DND-41 (cell line): ENCODE measurements at regions not wholly inside any gene's neighbourhood (a gene's known extent, or its start where the extent isn't known, plus 50 kb on each side); places are given as distances from the start of the nearest gene placed in this dataset.

Experiments used
- ATAC-seq: fragments of 200-7000 bp; cut with Tn5 transposase; 3 replicates; pipeline ENCODE4 v1.9.1; 2021; ENCODE audit warnings: low read depth; ENCODE audit not compliant: insufficient read depth
- DNase-seq: peaks from one replicate; pipeline ENCODE4 v3.0.0-alpha.2; 2020
- H2AFZ ChIP-seq: 2 replicates; pipeline ENCODE4 v1.6.0; 2012; ENCODE audit warnings: low read depth, low read length
- H3K27ac ChIP-seq: 2 replicates; pipeline ENCODE4 v1.5.1; 2012; ENCODE audit warnings: low read length, inconsistent platforms
- H3K27me3 ChIP-seq: fragments of 200-600 bp; sonication (generic); 2 replicates; pipeline ENCODE4 v1.6.0; 2012; ENCODE audit warnings: low read length, mild to moderate bottlenecking, inconsistent platforms; ENCODE audit not compliant: insufficient read depth, poor library complexity
- H3K36me3 ChIP-seq: 2 replicates; pipeline ENCODE4 v1.5.1; 2012; ENCODE audit warnings: low read length, inconsistent platforms; ENCODE audit not compliant: insufficient read depth
- H3K4me1 ChIP-seq: 2 replicates; pipeline ENCODE4 v1.5.1; 2012; ENCODE audit warnings: mild to moderate bottlenecking, low read length; ENCODE audit not compliant: insufficient read depth
- H3K4me2 ChIP-seq: 2 replicates; pipeline ENCODE4 v1.6.0; 2012; ENCODE audit warnings: mild to moderate bottlenecking, moderate library complexity, low read length, inconsistent platforms; ENCODE audit not compliant: insufficient read depth
- H3K4me3 ChIP-seq, 2 experiments: fragments of 200-600 bp in 1 of 2; shearing (Covaris generic) in 1 of 2; 2 replicates each; pipeline ENCODE4 v1.5.1; 2012 to 2016; ENCODE audit warnings: inconsistent platforms in 2 of 2, low read length in 2 of 2, mild to moderate bottlenecking in 2 of 2, low read depth in 1 of 2, moderate library complexity in 1 of 2
- H3K79me2 ChIP-seq: 2 replicates; pipeline ENCODE4 v1.6.0; 2012; ENCODE audit warnings: low read length, inconsistent platforms; ENCODE audit not compliant: insufficient read depth
- H3K9ac ChIP-seq: 2 replicates; pipeline ENCODE4 v1.6.0; 2012; ENCODE audit warnings: low read depth, mild to moderate bottlenecking, inconsistent platforms, low read length, moderate library complexity
- H3K9me3 ChIP-seq: 2 replicates; pipeline ENCODE4 v1.5.1; 2012; ENCODE audit warnings: low read length, moderate library complexity, mild to moderate bottlenecking, inconsistent platforms; ENCODE audit not compliant: insufficient read depth, severe bottlenecking
- H4K20me1 ChIP-seq: 2 replicates; pipeline ENCODE4 v1.6.0; 2012; ENCODE audit warnings: low read length; ENCODE audit not compliant: insufficient read depth
- EZH2 ChIP-seq: IDR thresholded peaks from 3 replicates; pipeline ENCODE4 v1.6.1; 2012; ENCODE audit warnings: borderline replicate concordance, low read depth, mild to moderate bottlenecking, moderate library complexity, low read length, inconsistent platforms; ENCODE audit not compliant: severe bottlenecking
- TF ChIP-seq, protein P1 (sequence below): IDR thresholded peaks from 2 replicates; pipeline ENCODE4 v1.5.1; 2012; ENCODE audit warnings: borderline replicate concordance, low read length, moderate library complexity, mild to moderate bottlenecking; ENCODE audit not compliant: poor library complexity, severe bottlenecking; ENCODE audit errors: extremely low read depth

DNA sequence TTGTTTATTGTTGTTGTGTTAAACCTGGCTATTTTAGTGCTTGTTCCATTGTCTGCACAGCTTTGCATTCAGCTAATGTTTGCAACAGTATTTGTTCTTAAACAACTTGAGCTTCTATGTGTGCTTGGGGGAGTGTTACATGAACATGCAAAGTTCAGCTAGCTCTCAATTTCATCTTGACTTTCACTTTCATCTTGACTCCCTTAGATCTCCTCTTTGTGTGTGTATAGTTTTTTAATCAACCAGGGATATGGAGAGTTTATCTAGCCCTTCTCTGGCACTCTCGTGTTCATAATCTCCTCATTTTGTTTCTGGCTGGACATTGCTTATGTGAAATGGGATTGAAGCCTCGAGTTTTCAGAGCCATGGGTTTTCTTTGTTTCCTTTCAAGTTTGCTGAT lies 212.4 kb upstream of the ZBTB20 start:
- peak; percentile 73 for ATAC-seq
- H3K27ac ChIP-seq = no peak overlapping the region
- DNase-seq = no peak

DNA sequence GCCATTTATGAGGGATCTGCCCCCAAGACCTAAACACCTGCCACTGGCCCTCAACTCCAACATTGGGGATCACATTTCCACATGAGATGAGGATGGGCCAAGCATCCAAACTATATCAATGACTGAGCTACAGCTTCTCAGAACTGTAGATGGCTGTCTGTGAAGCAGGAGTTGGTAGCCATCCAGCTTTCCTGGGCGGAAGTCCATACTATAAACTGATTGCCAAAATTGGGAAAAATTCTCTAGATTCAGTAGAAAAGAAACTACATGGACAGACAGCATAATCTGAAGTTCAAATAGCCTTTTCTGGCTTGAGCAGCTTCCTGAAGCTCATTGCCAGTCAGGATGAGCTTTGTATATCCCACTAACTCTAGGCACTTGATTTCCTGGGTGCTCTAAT lies 214.7 kb upstream of the ZBTB20 start:
- DNase-seq (no peak), ATAC-seq (no peak)
- Histone ChIP-seq H3K9ac (no peak overlapping the region), H3K79me2 (no peaks in the 10 kb centered on the region), H3K4me1 (no peaks in the 10 kb centered on the region), H3K27me3 (no peaks in the 10 kb centered on the region), H3K9me3 (no peaks in the 10 kb centered on the region), H2AFZ (no peak overlapping the region), H3K4me3 (no peak overlapping the region), H3K27ac (no peak overlapping the region), H3K4me2 (no peak overlapping the region), H4K20me1 (no peaks in the 10 kb centered on the region), H3K36me3 (no peaks in the 10 kb centered on the region)
- TF ChIP-seq, protein P1, sequence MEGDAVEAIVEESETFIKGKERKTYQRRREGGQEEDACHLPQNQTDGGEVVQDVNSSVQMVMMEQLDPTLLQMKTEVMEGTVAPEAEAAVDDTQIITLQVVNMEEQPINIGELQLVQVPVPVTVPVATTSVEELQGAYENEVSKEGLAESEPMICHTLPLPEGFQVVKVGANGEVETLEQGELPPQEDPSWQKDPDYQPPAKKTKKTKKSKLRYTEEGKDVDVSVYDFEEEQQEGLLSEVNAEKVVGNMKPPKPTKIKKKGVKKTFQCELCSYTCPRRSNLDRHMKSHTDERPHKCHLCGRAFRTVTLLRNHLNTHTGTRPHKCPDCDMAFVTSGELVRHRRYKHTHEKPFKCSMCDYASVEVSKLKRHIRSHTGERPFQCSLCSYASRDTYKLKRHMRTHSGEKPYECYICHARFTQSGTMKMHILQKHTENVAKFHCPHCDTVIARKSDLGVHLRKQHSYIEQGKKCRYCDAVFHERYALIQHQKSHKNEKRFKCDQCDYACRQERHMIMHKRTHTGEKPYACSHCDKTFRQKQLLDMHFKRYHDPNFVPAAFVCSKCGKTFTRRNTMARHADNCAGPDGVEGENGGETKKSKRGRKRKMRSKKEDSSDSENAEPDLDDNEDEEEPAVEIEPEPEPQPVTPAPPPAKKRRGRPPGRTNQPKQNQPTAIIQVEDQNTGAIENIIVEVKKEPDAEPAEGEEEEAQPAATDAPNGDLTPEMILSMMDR = no peak
- TF ChIP-seq EZH2 = no peak

More for the DNA sequence above, 212.4 kb upstream of the ZBTB20 start:
- Histone ChIP-seq H4K20me1 (no peaks in the 10 kb centered on the region), H3K27me3 (no peaks in the 10 kb centered on the region), H2AFZ (0 out of 2 replicates have a peak overlapping the region, but pooled peaks have one; percentile 10), H3K79me2 (no peaks in the 10 kb centered on the region), H3K4me3 (no peak overlapping the region), H3K9ac (no peak overlapping the region), H3K4me2 (peak overlapping the region; percentile 25; the same call in 1 of the 2 replicates), H3K36me3 (no peaks in the 10 kb centered on the region), H3K4me1 (no peaks in the 10 kb centered on the region), H3K9me3 (no peaks in the 10 kb centered on the region)
- TF ChIP-seq EZH2 = no peak
- TF ChIP-seq, protein P1 = no peak

DNA sequence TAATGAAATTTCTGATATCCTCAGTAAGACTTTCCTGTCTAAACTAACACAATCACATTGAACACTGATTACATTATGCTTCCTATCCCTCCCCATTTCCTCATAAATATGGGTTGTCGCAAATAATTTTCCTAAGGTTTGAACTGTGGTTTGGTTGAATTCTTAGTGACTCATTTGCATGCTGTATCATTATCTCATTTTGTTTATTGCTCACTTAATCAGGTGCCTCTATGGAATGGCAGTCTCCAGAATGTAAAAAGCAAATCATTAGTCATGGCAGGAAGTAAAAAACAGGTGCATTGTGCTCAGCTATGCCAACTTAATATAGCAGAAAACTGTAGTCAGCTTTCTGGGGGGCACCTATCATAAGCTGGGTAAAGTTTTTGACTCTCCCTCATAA lies 216.0 kb upstream of the ZBTB20 start:
- Histone ChIP-seq H3K27me3 (no peaks in the 10 kb centered on the region), H3K36me3 (no peaks in the 10 kb centered on the region), H3K27ac (no peak overlapping the region), H3K4me2 (no peak overlapping the region), H2AFZ (no peak overlapping the region), H3K9me3 (no peaks in the 10 kb centered on the region), H3K4me3 (no peak overlapping the region), H3K9ac (no peak overlapping the region), H3K4me1 (no peaks in the 10 kb centered on the region), H4K20me1 (no peaks in the 10 kb centered on the region), H3K79me2 (no peaks in the 10 kb centered on the region)
- TF ChIP-seq, protein P1 = no peak
- no peak for TF ChIP-seq EZH2
- no peak for DNase-seq
- no peak for ATAC-seq

DNA sequence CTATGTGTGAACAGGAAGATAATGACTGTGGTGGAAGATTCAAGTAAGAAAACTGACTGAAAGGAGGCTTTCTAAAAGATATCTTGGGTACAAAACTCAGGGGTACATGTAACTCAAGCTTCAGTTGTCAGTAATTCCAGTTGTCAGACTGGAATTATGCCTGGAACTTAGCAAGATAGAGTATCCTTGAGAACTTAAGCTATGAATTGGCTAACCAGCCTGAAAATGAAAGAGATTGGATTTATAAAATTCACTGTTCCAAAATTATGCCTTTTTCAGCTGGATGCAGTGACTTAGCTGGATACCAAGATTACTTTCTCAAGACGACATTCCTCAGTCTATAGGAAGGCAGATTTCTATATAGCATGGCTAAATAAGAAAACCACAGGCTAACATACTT lies 221.9 kb upstream of the ZBTB20 start:
- Histone ChIP-seq H3K4me1 (no peaks in the 10 kb centered on the region), H3K9ac (no peak overlapping the region), H3K4me3 (no peak overlapping the region), H3K4me2 (no peak overlapping the region), H3K79me2 (no peaks in the 10 kb centered on the region), H3K9me3 (no peaks in the 10 kb centered on the region), H3K36me3 (no peaks in the 10 kb centered on the region), H2AFZ (no peak overlapping the region), H3K27me3 (peaks cover 2% of the 10 kb centered on the region), H4K20me1 (no peaks in the 10 kb centered on the region), H3K27ac (no peak overlapping the region)
- DNase-seq (no peak), ATAC-seq (no peak)
- TF ChIP-seq EZH2 = no peak
- TF ChIP-seq, protein P1 = no peak
